HG02884 (cell line): ENCODE measurements at regions not wholly inside any gene's neighbourhood (a gene's known extent, or its start where the extent isn't known, plus 50 kb on each side); places are given as distances from the start of the nearest gene placed in this dataset.
A peak's percentile ranks its signal among the peaks of the same experiment; 100 is the strongest.

Source experiments
- ATAC-seq: cut with Tn5 transposase; IDR thresholded peaks from one replicate; pipeline ENCODE4 v1.9.1; 2021; ENCODE audit warnings: mild to moderate bottlenecking, moderate library complexity; ENCODE audit not compliant: unreplicated experiment

DNA sequence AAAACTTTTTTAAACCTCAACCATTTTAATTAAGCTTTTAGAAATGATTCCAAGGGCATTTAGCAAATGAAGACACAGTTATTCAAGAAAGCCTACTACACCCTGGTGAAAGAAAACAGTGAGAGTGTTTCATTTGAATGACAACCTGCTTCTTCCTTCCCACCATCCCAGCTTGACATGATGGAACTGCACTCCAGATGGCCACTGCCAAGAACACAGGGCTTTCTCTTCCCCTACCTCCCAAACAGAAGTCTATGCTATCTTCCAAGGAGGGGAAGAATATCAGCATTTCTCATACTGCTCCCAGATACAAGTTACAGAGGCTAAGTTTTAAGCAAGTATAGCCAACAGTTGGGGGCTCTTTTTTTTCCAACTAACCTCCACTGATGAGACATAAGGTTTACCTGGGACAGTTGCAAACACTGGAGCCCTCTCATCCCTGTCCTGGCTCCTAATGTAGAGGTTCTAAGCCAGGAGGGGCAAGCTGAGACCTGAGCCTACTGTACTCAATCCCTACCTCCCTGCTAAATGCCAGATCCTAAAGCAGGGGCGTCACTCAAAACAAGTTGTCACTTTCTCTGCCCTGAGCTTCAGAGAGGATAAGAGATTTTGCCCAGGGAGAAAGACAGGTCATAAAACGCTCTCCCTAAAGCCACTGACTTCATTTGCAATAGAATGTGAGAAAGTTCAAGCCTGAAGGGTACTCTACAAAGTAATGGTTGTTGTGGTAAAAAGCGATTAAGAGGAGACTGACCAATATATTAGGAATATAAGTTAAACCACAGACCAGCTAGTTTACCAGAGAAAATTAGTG, 88.5 kb upstream of the SLC27A6 start:
- no peak for ATAC-seq

- no peak for ATAC-seq
These were observed 87.8 kb upstream of the SLC27A6 start for GRCh38 chr5:128877476-128877875.

DNA sequence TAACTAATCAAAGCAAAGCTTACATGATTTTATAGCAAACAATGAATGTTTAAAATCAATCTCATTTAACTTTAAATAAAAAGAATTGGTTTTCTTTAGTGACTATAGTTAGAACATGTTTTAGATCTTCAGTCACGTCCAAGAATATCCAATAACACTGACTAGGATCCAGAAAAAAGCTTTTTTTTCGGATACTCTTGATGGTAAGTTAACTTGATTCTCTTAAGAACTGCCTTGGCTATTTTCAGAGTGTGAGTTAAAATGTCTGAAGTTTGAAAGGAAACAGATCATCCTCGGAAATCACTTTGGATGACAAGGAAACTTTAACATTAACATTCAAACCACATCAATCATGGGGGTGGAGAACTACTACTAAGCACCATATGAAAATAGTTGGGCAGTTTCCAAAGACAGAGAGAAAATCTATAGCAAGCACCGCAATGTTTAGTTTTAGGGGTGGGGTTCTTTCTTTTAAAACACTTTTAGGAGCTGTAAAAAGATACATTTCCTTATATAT, 83.7 kb upstream of the SLC27A6 start:
- ATAC-seq: no peak

GRCh38 chr5:128885649-128886255, 79.5 kb upstream of the SLC27A6 start:
- no peak for ATAC-seq

GRCh38 chr5:128895122-128895521, 70.2 kb upstream of the SLC27A6 start:
- ATAC-seq: no peak

GRCh38 chr5:128896675-128897074, 68.6 kb upstream of the SLC27A6 start:
- no peak for ATAC-seq

- ATAC-seq: no peak
These were observed 61.7 kb upstream of the SLC27A6 start for GRCh38 chr5:128903550-128903949.

- ATAC-seq: no peak
These were observed 60.3 kb upstream of the SLC27A6 start for GRCh38 chr5:128904805-128905567.

DNA sequence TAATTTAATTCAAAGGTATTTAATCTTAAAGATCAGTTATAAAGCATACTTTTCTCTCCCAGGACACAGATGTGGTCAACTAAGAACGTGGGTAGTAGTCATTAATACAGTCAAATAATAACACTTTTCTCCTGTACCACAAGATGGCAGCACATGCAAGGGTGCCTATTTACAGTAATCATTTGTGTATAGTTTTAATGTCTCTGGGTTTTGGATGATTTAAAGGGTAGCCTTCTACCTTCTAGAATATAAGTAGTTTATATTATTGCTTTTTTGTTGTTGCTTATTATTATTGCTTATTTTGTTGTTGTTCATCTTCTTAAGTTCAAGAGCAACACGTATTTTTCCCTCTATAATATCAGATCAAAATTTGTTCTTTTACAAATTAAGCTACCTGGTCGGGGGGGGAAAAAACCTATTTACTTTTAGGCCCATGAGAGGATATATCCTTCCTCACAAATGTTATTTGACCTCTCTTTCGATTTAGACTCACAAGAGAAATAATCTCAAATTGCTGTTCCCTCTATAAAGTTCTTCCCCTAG, 59.6 kb upstream of the SLC27A6 start:
- ATAC-seq: peak; percentile 83

DNA sequence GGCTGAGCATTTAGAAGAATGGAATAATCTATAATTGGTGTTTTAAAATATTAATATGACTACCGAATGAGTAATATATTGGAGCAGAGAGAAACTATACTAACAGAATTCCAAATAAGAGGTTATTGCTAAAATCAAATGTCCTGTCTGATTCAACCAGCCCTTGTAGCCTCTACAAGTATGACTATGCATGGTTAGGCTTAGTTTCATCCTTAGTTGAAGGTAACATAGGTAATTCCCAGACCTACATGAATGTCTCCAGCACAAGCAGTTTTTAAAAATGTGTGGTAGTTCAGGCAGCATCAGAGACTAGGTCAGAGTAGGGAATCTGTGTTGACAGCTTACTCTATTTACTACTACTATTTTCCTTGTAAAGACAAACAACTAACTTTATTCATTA, 51.7 kb upstream of the SLC27A6 start:
- ATAC-seq: peak; percentile 91
